Activated CD4-positive, alpha-beta T cell treated with anti-CD3 and anti-CD28 coated beads, Interleukin-2, amount 50 U/mL, for 4 hours (primary cell): ENCODE measurements at regions not wholly inside any gene's neighbourhood (a gene's known extent, or its start where the extent isn't known, plus 50 kb on each side); places are given as distances from the start of the nearest gene placed in this dataset.

ENCODE experiments used
- DNase-seq, 2 experiments: peaks; one replicate each; pipeline ENCODE4 v3.0.0-alpha.2; 2020

DNA sequence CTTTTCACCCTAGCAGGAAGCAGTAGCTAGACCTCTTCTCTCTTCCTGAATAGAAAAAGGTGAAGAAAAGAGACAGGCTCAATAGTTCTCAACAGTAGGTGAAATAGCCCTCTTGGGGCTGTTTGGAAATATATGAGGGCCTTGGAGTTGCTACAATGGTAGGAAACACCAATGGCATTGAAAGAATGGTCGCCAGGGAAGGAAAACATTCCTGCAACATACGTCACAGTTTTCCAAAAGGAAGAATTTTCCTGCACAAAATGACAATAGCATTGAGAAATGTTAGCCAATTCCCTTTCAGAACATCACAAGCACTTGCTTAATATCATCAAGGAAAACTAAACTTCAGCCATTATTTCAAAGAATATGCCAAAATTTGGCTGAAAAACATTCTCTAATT, 484.5 kb downstream of the IGSF11 start:
- no peak for DNase-seq

- DNase-seq = no peak
These were observed 484.1 kb downstream of the IGSF11 start for GRCh38 chr3:118550556-118550955.

DNA sequence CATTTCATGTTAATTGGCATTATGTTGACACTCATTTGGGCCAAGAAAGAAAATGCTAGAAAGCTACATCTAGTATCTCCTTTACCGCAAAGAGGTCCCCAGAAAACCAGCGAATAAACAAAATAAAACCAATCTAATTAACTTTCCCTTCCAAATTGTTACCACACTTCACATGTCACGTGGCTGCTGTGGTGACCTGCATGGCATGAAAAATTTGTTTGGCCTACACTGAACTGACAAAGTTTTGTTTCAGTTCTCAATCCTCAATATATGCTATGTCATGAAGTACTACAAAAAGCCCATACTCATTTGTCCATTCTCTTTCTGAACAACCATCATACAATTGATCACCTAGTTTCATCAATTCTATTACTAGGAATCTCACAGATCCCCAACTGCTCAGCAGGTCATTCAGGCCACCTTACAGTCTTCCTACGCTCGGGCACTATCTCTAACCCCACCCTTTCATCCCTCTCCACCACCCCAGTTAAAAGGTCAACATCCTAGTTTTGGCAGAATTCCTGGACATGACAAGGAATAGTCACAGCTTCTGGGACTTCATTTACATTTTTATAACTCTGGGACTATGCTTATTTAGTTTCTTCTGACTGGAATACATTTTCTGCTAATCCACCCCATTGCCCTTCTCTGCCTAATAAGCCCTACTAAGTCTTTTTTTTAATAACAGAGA, 480.4 kb downstream of the IGSF11 start:
- no peak for DNase-seq

DNA sequence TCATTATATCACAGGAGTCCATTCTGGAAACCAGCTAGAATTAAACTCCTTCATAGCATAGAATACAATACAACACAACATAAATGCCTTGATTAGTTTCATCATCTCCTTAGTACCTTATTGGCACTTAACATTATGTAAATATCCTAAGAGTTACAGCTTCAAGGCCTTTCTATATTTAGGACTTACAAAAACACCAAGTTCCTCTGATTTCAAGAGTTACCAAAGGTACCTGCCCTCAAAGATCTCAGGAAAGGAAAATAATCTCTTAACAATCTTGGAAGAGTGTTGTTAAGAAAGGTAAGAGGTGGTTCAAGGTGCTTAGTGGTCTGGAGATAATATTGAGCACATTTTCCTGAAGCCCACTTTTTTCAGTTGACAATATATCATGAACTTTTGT, 477.7 kb downstream of the IGSF11 start:
- no peak for DNase-seq

- no peak for DNase-seq
These were observed 477.1 kb downstream of the IGSF11 start for GRCh38 chr3:118557513-118557912.

DNA sequence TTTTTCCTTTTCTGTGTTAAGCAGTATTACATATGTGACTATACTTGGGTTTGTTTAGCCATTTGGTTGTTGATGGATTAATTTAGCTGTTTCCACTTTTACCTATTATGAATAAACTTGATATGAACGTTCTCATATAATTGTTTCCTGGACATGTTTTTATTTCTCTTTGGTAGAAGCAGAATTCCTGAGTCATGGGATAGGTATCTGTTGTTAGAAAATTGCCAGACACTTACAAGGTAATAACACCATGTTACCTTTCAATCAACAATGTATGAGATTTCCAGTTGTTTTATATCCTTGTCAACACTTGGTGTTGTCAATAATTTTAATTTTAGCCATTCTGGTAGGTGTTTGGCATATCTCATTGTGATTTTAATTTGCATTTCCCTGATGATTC, 475.4 kb downstream of the IGSF11 start:
- no peak for DNase-seq

DNA sequence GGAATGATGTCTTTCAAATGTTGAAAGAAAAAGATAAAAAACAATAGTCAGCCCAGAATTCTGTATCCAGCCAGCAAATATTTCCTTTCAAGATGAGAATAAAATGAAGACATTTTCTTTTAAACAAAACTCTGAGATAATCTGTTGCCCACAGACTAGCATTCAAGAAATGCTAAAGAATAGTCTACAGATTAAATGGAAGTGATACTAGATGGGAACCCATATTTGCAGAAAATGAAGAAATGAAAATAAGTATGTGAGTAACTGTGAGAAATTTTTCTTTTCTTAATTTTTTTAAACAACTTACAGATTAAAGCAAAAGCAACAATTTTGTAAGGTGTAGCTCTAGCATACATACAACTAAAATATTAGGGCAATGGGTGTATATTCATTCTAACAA, 469.8 kb downstream of the IGSF11 start:
- no peak for DNase-seq

GRCh38 chr3:118573912-118574311, 460.7 kb downstream of the IGSF11 start:
- no peak for DNase-seq

- no peak for DNase-seq
These were observed 457.4 kb downstream of the IGSF11 start for GRCh38 chr3:118577055-118577777.

- DNase-seq = no peak
These were observed 456.1 kb downstream of the IGSF11 start for GRCh38 chr3:118578559-118578958.

- no peak for DNase-seq
These were observed 447.5 kb downstream of the IGSF11 start for GRCh38 chr3:118587037-118587741.

DNA sequence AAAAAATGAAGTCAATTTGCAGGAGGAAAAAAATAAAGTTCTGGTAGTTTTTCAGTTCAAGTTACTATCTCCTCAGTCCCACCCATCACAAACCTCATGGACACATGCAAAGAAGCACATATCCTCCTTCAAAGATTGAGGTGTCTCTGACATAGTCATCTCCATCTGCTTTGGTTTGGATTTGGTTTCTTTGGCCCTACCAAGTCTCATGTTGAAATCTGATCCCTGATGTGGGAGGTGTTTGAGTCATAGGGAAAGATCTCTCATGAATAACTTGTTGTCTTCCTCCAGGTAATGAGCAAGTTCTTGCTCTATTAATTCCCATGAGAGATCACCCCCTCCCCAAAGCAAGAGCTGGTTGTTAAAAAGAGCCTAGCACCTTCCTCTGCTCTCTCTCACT, 446.8 kb downstream of the IGSF11 start:
- no peak for DNase-seq

GRCh38 chr3:118593277-118593670, 441.4 kb downstream of the IGSF11 start:
- DNase-seq = no peak

- no peak for DNase-seq
These were observed 437.5 kb downstream of the IGSF11 start for GRCh38 chr3:118597184-118597583.

DNA sequence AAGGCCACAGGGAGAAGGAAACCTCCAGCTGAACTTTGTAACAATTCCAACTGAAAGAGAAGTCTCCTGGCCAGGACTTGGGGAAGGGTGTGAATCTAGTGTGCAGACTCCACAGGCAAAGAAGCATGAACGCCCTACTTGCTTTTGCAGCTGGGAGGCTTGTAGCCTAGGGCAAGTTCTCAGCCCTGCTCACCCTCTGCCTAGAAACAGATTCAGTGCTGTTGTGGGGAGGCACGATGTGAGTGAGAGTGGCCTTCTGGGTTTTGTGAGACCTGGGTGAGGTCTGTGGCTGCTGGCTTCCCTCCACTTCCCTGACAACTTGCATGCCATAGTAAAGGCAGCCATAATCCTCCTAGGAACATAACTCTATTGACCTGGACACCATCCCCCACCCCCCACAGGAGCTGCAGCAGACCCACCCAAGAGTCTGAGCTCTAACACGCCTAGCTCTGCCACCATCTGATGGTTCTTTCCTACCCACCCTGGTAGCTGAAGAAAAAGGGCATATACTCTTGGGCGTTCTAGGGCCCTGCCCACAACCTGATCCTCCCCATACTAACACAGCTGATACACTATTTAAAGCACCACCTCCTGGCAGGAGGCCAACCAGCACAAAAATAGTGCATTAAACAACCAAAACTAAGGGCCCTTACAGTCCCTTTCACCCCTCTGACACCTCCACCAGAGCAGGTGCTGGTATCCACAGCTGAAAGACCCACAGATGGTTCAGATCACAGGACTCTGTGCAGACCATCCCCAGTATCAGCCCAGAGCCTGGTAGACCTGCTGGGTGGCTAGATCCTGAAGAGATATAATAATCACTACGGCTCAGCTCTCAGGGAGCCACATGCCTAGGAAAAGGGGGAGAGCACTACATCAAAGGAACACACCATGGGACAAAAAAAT, 426.5 kb downstream of the IGSF11 start:
- DNase-seq = no peak

DNA sequence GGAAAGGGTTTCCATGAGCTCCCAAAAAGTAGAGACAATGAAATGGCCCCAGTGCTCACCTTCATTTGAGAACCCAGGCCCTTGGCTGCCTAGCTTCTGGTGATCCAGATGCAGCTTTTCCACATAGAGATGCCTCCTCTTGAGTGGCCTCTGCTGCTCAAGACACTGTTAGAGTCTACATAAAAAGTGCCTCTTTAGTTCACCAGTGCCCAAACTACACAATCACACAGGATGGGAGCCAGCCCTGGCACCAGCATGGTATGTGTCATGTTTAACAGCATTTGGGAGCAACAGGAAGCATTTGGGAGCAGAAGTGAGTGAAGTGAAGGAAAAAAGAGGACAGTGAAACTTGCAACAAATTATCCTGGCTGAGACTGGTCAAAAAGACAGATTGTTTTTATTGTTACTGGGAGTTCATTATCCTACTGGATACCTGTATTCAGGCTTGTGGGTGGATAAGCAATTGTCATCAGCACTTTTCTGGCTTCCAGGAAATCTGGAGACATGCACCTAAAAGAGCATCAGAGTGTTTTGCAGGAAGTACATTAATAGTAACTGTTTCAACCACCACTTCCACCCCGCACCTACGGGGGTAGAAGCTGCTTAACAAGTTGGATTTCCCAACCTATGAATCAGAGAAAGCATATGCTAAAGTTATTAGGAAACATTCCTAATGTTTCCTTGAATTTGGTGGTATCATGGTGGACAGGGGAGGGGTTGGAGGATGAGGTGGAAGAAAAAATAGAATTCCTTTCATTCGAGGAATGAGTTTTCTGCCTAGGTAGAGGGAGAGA, 416.2 kb downstream of the IGSF11 start:
- no peak for DNase-seq

- no peak for DNase-seq
These were observed 408.2 kb downstream of the IGSF11 start for GRCh38 chr3:118626453-118626852.

- no peak for DNase-seq
These were observed 405.8 kb downstream of the IGSF11 start for GRCh38 chr3:118628704-118629341.

DNA sequence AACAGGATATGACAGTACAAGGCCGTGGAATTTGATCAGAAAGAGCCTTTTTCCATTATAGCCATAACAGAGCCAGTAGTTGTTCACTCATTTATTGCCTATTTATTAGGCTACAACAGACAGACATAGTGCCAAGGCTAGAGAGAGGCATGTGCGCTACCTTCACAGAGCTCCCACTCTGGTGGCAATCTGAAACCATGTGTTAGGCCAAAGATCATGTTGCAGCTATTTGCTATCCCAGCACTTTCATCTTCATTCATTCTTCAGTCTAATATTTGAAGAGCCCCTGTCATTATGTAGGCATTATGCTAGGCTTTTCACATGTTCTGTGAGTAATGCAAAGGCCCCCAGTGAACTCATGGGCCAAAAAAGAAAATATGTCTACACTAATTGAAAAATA, 404.8 kb downstream of the IGSF11 start:
- DNase-seq = no peak

- DNase-seq = no peak
These were observed 398.9 kb downstream of the IGSF11 start for GRCh38 chr3:118635711-118636110.

GRCh38 chr3:118636841-118637240, 397.8 kb downstream of the IGSF11 start:
- DNase-seq = no peak

- no peak for DNase-seq
These were observed 396.8 kb downstream of the IGSF11 start for GRCh38 chr3:118637846-118638245.
